ENCODE measurements at regions not wholly inside any gene's neighbourhood (a gene's known extent, or its start where the extent isn't known, plus 50 kb on each side); places are given as distances from the start of the nearest gene placed in this dataset.

DNA sequence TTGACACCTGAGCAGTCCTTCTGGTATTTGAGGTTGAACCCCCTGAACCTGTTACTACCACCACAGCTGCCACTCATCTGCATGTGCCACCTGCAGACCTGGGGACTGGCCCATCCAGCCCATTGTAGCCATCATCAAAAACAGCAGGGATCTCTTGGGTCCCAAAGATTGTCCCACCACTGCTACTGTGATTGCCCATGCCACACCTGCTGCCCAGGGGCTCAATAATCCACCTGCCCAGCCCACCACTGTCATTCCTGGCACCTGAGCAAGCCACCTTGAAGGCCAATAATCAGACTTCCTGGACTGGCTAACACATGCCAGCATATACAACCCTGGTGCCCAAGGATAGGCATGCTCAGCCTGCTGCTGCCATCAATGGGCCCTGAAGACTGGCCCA lies 327.6 kb downstream of the CYRIA start:
- Histone ChIP-seq H3K4me1 (ENCODE audit: control insufficient read depth in 4 of 4, insufficient read depth in 4 of 4, low read length in 3 of 4) (no peaks in the 10 kb centered on the region), H3K36me3 (ENCODE audit: control insufficient read depth in 4 of 4, insufficient read depth in 3 of 4, low read depth in 1 of 4, low read length in 3 of 4) (no peaks in the 10 kb centered on the region), H3K27ac (ENCODE audit: low read depth in 1 of 2, low read length in 2 of 2) (no peak overlapping the region), H3K9me3 (ENCODE audit: control insufficient read depth in 4 of 4, low read length in 3 of 4) (peaks cover 0 to 7% (median 1%) of the 10 kb centered on the region in 4 donors), H3K27me3 (ENCODE audit: control insufficient read depth in 4 of 4, insufficient read depth in 4 of 4, low read length in 3 of 4) (peaks cover 0 to 5% (median 0%) of the 10 kb centered on the region in 4 donors), H3K4me3 (ENCODE audit: low read depth in 1 of 3, low read length in 3 of 3) (no peak overlapping the region), H3K9ac (ENCODE audit: low read depth in 1 of 2, low read length in 2 of 2) (no peak overlapping the region)
- TF ChIP-seq RXRA (IDR thresholded peaks at IDR 0.05) (no peak), FOXA2 (IDR thresholded peaks at IDR 0.05) (no peak), FOXA1 (IDR thresholded peaks at IDR 0.05) (no peak), HNF4A (conservative IDR thresholded peaks at IDR 0.05) (no peak), RAD21 (IDR thresholded peaks at IDR 0.05) (no peak)
- DNase-seq (ENCODE audit: low spot score): no peak

DNA sequence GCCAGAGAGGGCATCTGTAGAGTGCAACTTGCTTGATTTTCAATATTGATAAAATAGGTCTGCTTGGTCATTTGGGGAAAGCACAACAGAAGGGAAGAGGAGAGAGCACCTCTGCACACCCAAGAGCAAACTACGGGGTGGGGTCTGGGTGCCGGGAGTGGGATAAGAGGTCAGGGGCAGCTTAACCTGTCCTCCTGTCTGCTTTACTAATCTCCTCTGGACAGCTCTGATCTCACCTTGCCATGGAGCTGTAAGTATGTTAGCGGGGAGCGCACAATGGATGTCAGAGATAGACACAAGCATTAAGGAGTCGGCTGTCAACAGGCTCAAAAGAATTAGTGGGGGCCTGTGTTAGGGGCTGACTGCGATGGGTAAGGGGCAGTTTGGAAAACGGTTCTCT lies 328.7 kb downstream of the CYRIA start:
- Histone ChIP-seq H3K9ac (ENCODE audit: low read depth in 1 of 2, low read length in 2 of 2) (no peak overlapping the region), H3K27ac (ENCODE audit: low read depth in 1 of 2, low read length in 2 of 2) (no peak overlapping the region), H3K4me1 (ENCODE audit: control insufficient read depth in 4 of 4, insufficient read depth in 4 of 4, low read length in 3 of 4) (no peaks in the 10 kb centered on the region), H3K9me3 (ENCODE audit: control insufficient read depth in 4 of 4, low read length in 3 of 4) (peaks cover 0 to 7% (median 1%) of the 10 kb centered on the region in 4 donors), H3K27me3 (ENCODE audit: control insufficient read depth in 4 of 4, insufficient read depth in 4 of 4, low read length in 3 of 4) (peaks cover 0 to 5% (median 0%) of the 10 kb centered on the region in 4 donors), H3K4me3 (ENCODE audit: low read depth in 1 of 3, low read length in 3 of 3) (no peak overlapping the region), H3K36me3 (ENCODE audit: control insufficient read depth in 4 of 4, insufficient read depth in 3 of 4, low read depth in 1 of 4, low read length in 3 of 4) (no peaks in the 10 kb centered on the region)
- no peak for DNase-seq (ENCODE audit: low spot score)
- TF ChIP-seq HNF4A (conservative IDR thresholded peaks at IDR 0.05) (no peak), HNF4G (IDR thresholded peaks at IDR 0.05) (no peak), FOXA2 (IDR thresholded peaks at IDR 0.05) (no peak), ZBTB33 (IDR thresholded peaks at IDR 0.05) (no peak), RXRA (IDR thresholded peaks at IDR 0.05) (no peak), NR2F2 (IDR thresholded peaks at IDR 0.05) (no peak), EGR1 (IDR thresholded peaks at IDR 0.05; ENCODE audit: low read depth in 2 of 2) (no peak), FOXA1 (IDR thresholded peaks at IDR 0.05) (no peak), RAD21 (IDR thresholded peaks at IDR 0.05) (no peak)
- TF ChIP-seq, protein P1, sequence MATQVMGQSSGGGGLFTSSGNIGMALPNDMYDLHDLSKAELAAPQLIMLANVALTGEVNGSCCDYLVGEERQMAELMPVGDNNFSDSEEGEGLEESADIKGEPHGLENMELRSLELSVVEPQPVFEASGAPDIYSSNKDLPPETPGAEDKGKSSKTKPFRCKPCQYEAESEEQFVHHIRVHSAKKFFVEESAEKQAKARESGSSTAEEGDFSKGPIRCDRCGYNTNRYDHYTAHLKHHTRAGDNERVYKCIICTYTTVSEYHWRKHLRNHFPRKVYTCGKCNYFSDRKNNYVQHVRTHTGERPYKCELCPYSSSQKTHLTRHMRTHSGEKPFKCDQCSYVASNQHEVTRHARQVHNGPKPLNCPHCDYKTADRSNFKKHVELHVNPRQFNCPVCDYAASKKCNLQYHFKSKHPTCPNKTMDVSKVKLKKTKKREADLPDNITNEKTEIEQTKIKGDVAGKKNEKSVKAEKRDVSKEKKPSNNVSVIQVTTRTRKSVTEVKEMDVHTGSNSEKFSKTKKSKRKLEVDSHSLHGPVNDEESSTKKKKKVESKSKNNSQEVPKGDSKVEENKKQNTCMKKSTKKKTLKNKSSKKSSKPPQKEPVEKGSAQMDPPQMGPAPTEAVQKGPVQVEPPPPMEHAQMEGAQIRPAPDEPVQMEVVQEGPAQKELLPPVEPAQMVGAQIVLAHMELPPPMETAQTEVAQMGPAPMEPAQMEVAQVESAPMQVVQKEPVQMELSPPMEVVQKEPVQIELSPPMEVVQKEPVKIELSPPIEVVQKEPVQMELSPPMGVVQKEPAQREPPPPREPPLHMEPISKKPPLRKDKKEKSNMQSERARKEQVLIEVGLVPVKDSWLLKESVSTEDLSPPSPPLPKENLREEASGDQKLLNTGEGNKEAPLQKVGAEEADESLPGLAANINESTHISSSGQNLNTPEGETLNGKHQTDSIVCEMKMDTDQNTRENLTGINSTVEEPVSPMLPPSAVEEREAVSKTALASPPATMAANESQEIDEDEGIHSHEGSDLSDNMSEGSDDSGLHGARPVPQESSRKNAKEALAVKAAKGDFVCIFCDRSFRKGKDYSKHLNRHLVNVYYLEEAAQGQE (IDR thresholded peaks at IDR 0.05): no peak
- TF ChIP-seq, protein P2, sequence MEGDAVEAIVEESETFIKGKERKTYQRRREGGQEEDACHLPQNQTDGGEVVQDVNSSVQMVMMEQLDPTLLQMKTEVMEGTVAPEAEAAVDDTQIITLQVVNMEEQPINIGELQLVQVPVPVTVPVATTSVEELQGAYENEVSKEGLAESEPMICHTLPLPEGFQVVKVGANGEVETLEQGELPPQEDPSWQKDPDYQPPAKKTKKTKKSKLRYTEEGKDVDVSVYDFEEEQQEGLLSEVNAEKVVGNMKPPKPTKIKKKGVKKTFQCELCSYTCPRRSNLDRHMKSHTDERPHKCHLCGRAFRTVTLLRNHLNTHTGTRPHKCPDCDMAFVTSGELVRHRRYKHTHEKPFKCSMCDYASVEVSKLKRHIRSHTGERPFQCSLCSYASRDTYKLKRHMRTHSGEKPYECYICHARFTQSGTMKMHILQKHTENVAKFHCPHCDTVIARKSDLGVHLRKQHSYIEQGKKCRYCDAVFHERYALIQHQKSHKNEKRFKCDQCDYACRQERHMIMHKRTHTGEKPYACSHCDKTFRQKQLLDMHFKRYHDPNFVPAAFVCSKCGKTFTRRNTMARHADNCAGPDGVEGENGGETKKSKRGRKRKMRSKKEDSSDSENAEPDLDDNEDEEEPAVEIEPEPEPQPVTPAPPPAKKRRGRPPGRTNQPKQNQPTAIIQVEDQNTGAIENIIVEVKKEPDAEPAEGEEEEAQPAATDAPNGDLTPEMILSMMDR (IDR thresholded peaks at IDR 0.05; ENCODE audit: low read depth, low read length, missing input control): no peak
- 83% methylated on average over 7 of the region's 7 CpGs for WGBS
